GM23338 (cell line): ENCODE measurements at regions not wholly inside any gene's neighbourhood (a gene's known extent, or its start where the extent isn't known, plus 50 kb on each side); places are given as distances from the start of the nearest gene placed in this dataset.

ENCODE experiments used
- ATAC-seq: fragments of 200-7000 bp; cut with Tn5 transposase; 3 replicates; pipeline ENCODE4 v1.9.1; 2020
- DNase-seq: peaks from one replicate; pipeline ENCODE4 v3.0.0-alpha.2; 2015; ENCODE audit warnings: low spot score
- H2AFZ ChIP-seq: fragments of 200-600 bp; sonication (generic); 2 replicates; pipeline ENCODE4 v1.8.0; 2016; ENCODE audit warnings: antibody characterized with exemption, mild to moderate bottlenecking, moderate library complexity
- H3F3A ChIP-seq: fragments of 200-600 bp; sonication (generic); replicated peaks from 2 replicates; pipeline ENCODE4 v1.8.0; 2017; ENCODE audit warnings: antibody characterized with exemption, mixed run types, low read depth
- H3K27ac ChIP-seq: fragments of 200-600 bp; sonication (generic); 2 replicates; pipeline ENCODE4 v1.6.1; 2016; ENCODE audit warnings: low read depth
- H3K27me3 ChIP-seq: fragments of 200-600 bp; sonication (generic); 2 replicates; pipeline ENCODE4 v1.8.0; 2016; ENCODE audit warnings: mild to moderate bottlenecking, mixed run types, moderate library complexity; ENCODE audit not compliant: insufficient read depth
- H3K36me3 ChIP-seq: fragments of 200-600 bp; sonication (generic); 2 replicates; pipeline ENCODE4 v1.8.0; 2016; ENCODE audit warnings: mild to moderate bottlenecking; ENCODE audit not compliant: insufficient read depth
- H3K4me1 ChIP-seq: fragments of 200-600 bp; sonication (generic); 2 replicates; pipeline ENCODE4 v1.8.0; 2016; ENCODE audit warnings: mild to moderate bottlenecking, moderate library complexity; ENCODE audit not compliant: insufficient read depth
- H3K4me2 ChIP-seq: fragments of 200-600 bp; sonication (generic); 2 replicates; pipeline ENCODE4 v1.7.1; 2017; ENCODE audit warnings: mixed run types
- H3K4me3 ChIP-seq: fragments of 200-600 bp; sonication (generic); 2 replicates; pipeline ENCODE4 v1.6.1; 2016; ENCODE audit warnings: mixed run types
- H3K79me2 ChIP-seq: fragments of 200-600 bp; sonication (generic); replicated peaks from 2 replicates; pipeline ENCODE4 v1.8.0; 2017; ENCODE audit warnings: mild to moderate bottlenecking; ENCODE audit not compliant: insufficient read depth
- H3K9me2 ChIP-seq: fragments of 200-600 bp; sonication (generic); 2 replicates; pipeline ENCODE4 v1.8.0; 2017; ENCODE audit not compliant: insufficient read depth
- H4K20me1 ChIP-seq: fragments of 200-600 bp; sonication (generic); replicated peaks from 2 replicates; pipeline ENCODE4 v1.8.0; 2017; ENCODE audit warnings: mild to moderate bottlenecking; ENCODE audit not compliant: insufficient read depth
- H3K27ac Mint-ChIP-seq: 2 replicates; pipeline ENCODE4 v1.8.0; 2020; ENCODE audit warnings: inconsistent platforms, mild to moderate bottlenecking, moderate library complexity, mixed read lengths
- H3K27me3 Mint-ChIP-seq: 3 replicates; pipeline ENCODE4 v1.8.0; 2022; ENCODE audit warnings: low read depth, mild to moderate bottlenecking, moderate library complexity, mixed read lengths, inconsistent platforms; ENCODE audit not compliant: insufficient read depth, poor library complexity
- H3K36me3 Mint-ChIP-seq: 3 replicates; pipeline ENCODE4 v1.8.0; 2021; ENCODE audit warnings: low read depth, mild to moderate bottlenecking, inconsistent platforms, moderate library complexity, mixed read lengths
- H3K4me1 Mint-ChIP-seq: 3 replicates; pipeline ENCODE4 v1.8.0; 2020; ENCODE audit warnings: mild to moderate bottlenecking, inconsistent platforms, mixed read lengths
- H3K4me3 Mint-ChIP-seq: 3 replicates; pipeline ENCODE4 v1.8.0; 2021; ENCODE audit warnings: moderate library complexity, mild to moderate bottlenecking, inconsistent platforms, mixed read lengths
- H3K9me3 Mint-ChIP-seq: 3 replicates; pipeline ENCODE4 v1.8.0; 2020; ENCODE audit warnings: moderate library complexity, mild to moderate bottlenecking, inconsistent platforms, mixed read lengths
- CREB1 ChIP-seq: fragments of 250-450 bp; sonication (Bioruptor Pico); IDR thresholded peaks from 2 replicates; pipeline ENCODE4 v1.5.0; 2020; ENCODE audit warnings: low read depth, mild to moderate bottlenecking, moderate library complexity
- EZH2 ChIP-seq: fragments of 200-600 bp; sonication (generic); IDR thresholded peaks from one replicate; pipeline ENCODE4 v1.8.0; 2017; ENCODE audit warnings: antibody characterized with exemption, mild to moderate bottlenecking, low read depth; ENCODE audit not compliant: unreplicated experiment
- EZH2phosphoT487 ChIP-seq: fragments of 200-600 bp; sonication (generic); IDR thresholded peaks from one replicate; pipeline ENCODE4 v1.8.1; 2018; ENCODE audit warnings: antibody characterized with exemption; ENCODE audit not compliant: unreplicated experiment
- JUNB ChIP-seq: IDR thresholded peaks from one replicate; pipeline ENCODE4 v1.6.1; 2016; ENCODE audit warnings: antibody characterized with exemption; ENCODE audit not compliant: unreplicated experiment
- NANOG ChIP-seq: IDR thresholded peaks from 2 replicates; pipeline ENCODE4 v1.6.1; 2016; ENCODE audit warnings: antibody characterized with exemption, borderline replicate concordance
- POLR2AphosphoS5 ChIP-seq: IDR thresholded peaks from 2 replicates; pipeline ENCODE4 v1.6.1; 2016; ENCODE audit warnings: antibody characterized with exemption, low read depth
- STAT1 ChIP-seq: IDR thresholded peaks from one replicate; pipeline ENCODE4 v1.6.1; 2016; ENCODE audit warnings: antibody characterized with exemption; ENCODE audit not compliant: unreplicated experiment
- ZNF114 ChIP-seq: fragments of 250-450 bp; sonication (Bioruptor Pico); IDR thresholded peaks from 2 replicates; pipeline ENCODE4 v1.5.0; 2020; ENCODE audit warnings: mild to moderate bottlenecking, moderate library complexity
- ZNF331 ChIP-seq: fragments of 250-450 bp; sonication (Bioruptor Pico); IDR thresholded peaks from 2 replicates; pipeline ENCODE4 v1.5.0; 2020; ENCODE audit warnings: low read depth, mild to moderate bottlenecking, moderate library complexity
- TF ChIP-seq, protein P1 (sequence below), 2 experiments: fragments of 200-600 bp in 1 of 2; sonication (generic) in 1 of 2; conservative IDR thresholded peaks; 2 replicates each; pipeline versions ENCODE4 v1.5.1 to v1.6.1; 2016 to 2017; ENCODE audit warnings: antibody characterized with exemption in 2 of 2, low read depth in 2 of 2, mild to moderate bottlenecking in 2 of 2, moderate library complexity in 1 of 2
- TF ChIP-seq, protein P2 (sequence below): fragments of 250-450 bp; sonication (Bioruptor Pico); IDR thresholded peaks from 2 replicates; pipeline ENCODE4 v1.5.0; 2020; ENCODE audit warnings: mild to moderate bottlenecking, moderate library complexity
- TF ChIP-seq, protein P3 (sequence below): IDR thresholded peaks from 2 replicates; pipeline ENCODE4 v1.6.1; 2016; ENCODE audit warnings: antibody characterized with exemption
- TF ChIP-seq, protein P4 (sequence below): IDR thresholded peaks from one replicate; pipeline ENCODE4 v1.6.1; 2018; ENCODE audit warnings: antibody characterized with exemption; ENCODE audit not compliant: unreplicated experiment

DNA sequence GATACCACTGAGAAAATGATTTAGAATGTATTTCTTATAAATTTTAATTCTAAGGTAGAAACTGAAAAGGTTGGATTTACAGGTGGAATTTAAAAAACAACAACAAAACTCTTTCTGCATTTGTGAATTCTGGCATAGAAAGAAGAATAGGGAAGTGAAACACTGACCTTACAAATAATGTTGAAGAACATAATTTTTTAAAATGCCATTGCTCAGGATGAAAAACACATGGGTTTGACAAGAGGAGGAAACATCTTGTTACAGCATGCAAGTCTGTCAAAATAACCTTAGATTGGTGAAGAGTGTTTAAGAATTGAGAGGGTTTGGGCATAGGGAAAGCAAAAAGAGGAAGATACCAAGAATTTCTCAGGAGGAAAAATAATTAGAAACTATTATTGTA lies 184.3 kb downstream of the UBE2E3 start:
- Histone ChIP-seq H2AFZ (no peak overlapping the region), H3K4me2 (no peak overlapping the region), H3K4me1 (peaks cover 8% of the 10 kb centered on the region), H3K36me3 (no peaks in the 10 kb centered on the region), H4K20me1 (no peaks in the 10 kb centered on the region), H3K27me3 (no peaks in the 10 kb centered on the region), H3K9me2 (no peaks in the 10 kb centered on the region; the same call in 1 of the 2 replicates), H3K79me2 (no peaks in the 10 kb centered on the region), H3K4me3 (no peak overlapping the region), H3K27ac (no peak overlapping the region), H3F3A (no peaks in the 10 kb centered on the region)
- no peaks in the 10 kb centered on the region for H3K27me3 Mint-ChIP-seq
- no peak overlapping the region for H3K4me3 Mint-ChIP-seq
- ATAC-seq = no peak
- peaks cover 7% of the 10 kb centered on the region for H3K4me1 Mint-ChIP-seq
- H3K36me3 Mint-ChIP-seq = peaks cover 26% of the 10 kb centered on the region; the same call in 2 of the 3 replicates
- TF ChIP-seq, protein P1, sequence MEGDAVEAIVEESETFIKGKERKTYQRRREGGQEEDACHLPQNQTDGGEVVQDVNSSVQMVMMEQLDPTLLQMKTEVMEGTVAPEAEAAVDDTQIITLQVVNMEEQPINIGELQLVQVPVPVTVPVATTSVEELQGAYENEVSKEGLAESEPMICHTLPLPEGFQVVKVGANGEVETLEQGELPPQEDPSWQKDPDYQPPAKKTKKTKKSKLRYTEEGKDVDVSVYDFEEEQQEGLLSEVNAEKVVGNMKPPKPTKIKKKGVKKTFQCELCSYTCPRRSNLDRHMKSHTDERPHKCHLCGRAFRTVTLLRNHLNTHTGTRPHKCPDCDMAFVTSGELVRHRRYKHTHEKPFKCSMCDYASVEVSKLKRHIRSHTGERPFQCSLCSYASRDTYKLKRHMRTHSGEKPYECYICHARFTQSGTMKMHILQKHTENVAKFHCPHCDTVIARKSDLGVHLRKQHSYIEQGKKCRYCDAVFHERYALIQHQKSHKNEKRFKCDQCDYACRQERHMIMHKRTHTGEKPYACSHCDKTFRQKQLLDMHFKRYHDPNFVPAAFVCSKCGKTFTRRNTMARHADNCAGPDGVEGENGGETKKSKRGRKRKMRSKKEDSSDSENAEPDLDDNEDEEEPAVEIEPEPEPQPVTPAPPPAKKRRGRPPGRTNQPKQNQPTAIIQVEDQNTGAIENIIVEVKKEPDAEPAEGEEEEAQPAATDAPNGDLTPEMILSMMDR (conservative IDR thresholded peaks at IDR 0.05; ENCODE audit: low read depth in 2 of 2) = no peak
- TF ChIP-seq, protein P2, sequence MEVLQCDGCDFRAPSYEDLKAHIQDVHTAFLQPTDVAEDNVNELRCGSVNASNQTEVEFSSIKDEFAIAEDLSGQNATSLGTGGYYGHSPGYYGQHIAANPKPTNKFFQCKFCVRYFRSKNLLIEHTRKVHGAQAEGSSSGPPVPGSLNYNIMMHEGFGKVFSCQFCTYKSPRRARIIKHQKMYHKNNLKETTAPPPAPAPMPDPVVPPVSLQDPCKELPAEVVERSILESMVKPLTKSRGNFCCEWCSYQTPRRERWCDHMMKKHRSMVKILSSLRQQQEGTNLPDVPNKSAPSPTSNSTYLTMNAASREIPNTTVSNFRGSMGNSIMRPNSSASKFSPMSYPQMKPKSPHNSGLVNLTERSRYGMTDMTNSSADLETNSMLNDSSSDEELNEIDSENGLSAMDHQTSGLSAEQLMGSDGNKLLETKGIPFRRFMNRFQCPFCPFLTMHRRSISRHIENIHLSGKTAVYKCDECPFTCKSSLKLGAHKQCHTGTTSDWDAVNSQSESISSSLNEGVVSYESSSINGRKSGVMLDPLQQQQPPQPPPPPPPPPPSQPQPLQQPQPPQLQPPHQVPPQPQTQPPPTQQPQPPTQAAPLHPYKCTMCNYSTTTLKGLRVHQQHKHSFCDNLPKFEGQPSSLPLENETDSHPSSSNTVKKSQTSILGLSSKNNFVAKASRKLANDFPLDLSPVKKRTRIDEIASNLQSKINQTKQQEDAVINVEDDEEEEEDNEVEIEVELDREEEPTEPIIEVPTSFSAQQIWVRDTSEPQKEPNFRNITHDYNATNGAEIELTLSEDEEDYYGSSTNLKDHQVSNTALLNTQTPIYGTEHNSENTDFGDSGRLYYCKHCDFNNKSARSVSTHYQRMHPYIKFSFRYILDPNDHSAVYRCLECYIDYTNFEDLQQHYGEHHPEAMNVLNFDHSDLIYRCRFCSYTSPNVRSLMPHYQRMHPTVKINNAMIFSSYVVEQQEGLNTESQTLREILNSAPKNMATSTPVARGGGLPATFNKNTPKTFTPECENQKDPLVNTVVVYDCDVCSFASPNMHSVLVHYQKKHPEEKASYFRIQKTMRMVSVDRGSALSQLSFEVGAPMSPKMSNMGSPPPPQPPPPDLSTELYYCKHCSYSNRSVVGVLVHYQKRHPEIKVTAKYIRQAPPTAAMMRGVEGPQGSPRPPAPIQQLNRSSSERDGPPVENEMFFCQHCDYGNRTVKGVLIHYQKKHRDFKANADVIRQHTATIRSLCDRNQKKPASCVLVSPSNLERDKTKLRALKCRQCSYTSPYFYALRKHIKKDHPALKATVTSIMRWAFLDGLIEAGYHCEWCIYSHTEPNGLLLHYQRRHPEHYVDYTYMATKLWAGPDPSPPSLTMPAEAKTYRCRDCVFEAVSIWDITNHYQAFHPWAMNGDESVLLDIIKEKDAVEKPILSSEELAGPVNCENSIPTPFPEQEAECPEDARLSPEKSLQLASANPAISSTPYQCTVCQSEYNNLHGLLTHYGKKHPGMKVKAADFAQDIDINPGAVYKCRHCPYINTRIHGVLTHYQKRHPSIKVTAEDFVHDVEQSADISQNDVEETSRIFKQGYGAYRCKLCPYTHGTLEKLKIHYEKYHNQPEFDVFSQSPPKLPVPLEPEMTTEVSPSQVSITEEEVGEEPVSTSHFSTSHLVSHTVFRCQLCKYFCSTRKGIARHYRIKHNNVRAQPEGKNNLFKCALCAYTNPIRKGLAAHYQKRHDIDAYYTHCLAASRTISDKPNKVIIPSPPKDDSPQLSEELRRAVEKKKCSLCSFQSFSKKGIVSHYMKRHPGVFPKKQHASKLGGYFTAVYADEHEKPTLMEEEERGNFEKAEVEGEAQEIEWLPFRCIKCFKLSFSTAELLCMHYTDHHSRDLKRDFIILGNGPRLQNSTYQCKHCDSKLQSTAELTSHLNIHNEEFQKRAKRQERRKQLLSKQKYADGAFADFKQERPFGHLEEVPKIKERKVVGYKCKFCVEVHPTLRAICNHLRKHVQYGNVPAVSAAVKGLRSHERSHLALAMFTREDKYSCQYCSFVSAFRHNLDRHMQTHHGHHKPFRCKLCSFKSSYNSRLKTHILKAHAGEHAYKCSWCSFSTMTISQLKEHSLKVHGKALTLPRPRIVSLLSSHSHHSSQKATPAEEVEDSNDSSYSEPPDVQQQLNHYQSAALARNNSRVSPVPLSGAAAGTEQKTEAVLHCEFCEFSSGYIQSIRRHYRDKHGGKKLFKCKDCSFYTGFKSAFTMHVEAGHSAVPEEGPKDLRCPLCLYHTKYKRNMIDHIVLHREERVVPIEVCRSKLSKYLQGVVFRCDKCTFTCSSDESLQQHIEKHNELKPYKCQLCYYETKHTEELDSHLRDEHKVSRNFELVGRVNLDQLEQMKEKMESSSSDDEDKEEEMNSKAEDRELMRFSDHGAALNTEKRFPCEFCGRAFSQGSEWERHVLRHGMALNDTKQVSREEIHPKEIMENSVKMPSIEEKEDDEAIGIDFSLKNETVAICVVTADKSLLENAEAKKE (CRISPR knock-in tag) = no peak
- TF ChIP-seq, protein P3, sequence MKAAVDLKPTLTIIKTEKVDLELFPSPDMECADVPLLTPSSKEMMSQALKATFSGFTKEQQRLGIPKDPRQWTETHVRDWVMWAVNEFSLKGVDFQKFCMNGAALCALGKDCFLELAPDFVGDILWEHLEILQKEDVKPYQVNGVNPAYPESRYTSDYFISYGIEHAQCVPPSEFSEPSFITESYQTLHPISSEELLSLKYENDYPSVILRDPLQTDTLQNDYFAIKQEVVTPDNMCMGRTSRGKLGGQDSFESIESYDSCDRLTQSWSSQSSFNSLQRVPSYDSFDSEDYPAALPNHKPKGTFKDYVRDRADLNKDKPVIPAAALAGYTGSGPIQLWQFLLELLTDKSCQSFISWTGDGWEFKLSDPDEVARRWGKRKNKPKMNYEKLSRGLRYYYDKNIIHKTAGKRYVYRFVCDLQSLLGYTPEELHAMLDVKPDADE = no peak
- TF ChIP-seq ZNF114 (CRISPR knock-in tag) = no peak
- TF ChIP-seq, protein P4, sequence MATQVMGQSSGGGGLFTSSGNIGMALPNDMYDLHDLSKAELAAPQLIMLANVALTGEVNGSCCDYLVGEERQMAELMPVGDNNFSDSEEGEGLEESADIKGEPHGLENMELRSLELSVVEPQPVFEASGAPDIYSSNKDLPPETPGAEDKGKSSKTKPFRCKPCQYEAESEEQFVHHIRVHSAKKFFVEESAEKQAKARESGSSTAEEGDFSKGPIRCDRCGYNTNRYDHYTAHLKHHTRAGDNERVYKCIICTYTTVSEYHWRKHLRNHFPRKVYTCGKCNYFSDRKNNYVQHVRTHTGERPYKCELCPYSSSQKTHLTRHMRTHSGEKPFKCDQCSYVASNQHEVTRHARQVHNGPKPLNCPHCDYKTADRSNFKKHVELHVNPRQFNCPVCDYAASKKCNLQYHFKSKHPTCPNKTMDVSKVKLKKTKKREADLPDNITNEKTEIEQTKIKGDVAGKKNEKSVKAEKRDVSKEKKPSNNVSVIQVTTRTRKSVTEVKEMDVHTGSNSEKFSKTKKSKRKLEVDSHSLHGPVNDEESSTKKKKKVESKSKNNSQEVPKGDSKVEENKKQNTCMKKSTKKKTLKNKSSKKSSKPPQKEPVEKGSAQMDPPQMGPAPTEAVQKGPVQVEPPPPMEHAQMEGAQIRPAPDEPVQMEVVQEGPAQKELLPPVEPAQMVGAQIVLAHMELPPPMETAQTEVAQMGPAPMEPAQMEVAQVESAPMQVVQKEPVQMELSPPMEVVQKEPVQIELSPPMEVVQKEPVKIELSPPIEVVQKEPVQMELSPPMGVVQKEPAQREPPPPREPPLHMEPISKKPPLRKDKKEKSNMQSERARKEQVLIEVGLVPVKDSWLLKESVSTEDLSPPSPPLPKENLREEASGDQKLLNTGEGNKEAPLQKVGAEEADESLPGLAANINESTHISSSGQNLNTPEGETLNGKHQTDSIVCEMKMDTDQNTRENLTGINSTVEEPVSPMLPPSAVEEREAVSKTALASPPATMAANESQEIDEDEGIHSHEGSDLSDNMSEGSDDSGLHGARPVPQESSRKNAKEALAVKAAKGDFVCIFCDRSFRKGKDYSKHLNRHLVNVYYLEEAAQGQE = no peak
- TF ChIP-seq ZNF331 (CRISPR knock-in tag) = no peak
- TF ChIP-seq EZH2 = no peak
- no peak for TF ChIP-seq EZH2phosphoT487
- no peak for TF ChIP-seq POLR2AphosphoS5
- TF ChIP-seq STAT1 = no peak
- TF ChIP-seq NANOG = no peak
- TF ChIP-seq CREB1 (CRISPR knock-in tag) = no peak
- TF ChIP-seq JUNB = no peak
- H3K9me3 Mint-ChIP-seq = peaks cover 26% of the 10 kb centered on the region
- H3K27ac Mint-ChIP-seq = no peak overlapping the region
- no peak for DNase-seq
